Lung (tissue), 11 donors: ENCODE measurements at regions not wholly inside any gene's neighbourhood (a gene's known extent, or its start where the extent isn't known, plus 50 kb on each side); places are given as distances from the start of the nearest gene placed in this dataset.

Experiments used
- ATAC-seq: fragments of 200-7000 bp; cut with Tn5 transposase; one replicate; pipeline ENCODE4 v1.9.1; 2020; ENCODE audit warnings: moderate number of reproducible peaks; ENCODE audit not compliant: insufficient read depth, low FRiP score
- DNase-seq, 3 donors: peaks; one replicate each; pipeline ENCODE4 v3.0.0-alpha.2; 2013 to 2017
- H3K27ac ChIP-seq, 2 donors: one replicate each; pipeline ENCODE4 v1.5.1; 2013; ENCODE audit warnings: mild to moderate bottlenecking in 2 of 2, moderate library complexity in 2 of 2, control low read depth in 1 of 2, inconsistent platforms in 1 of 2, low read depth in 1 of 2, low read length in 1 of 2
- H3K27me3 ChIP-seq, 3 donors: one replicate each; pipeline ENCODE4 v1.5.1; 2013; ENCODE audit warnings: low read length in 2 of 3; ENCODE audit not compliant: control insufficient read depth in 3 of 3, insufficient read depth in 3 of 3
- H3K36me3 ChIP-seq, 4 donors: one replicate each; pipeline ENCODE4 v1.5.1; 2013; ENCODE audit warnings: low read length in 4 of 4, mild to moderate bottlenecking in 1 of 4, moderate library complexity in 1 of 4; ENCODE audit not compliant: control insufficient read depth in 4 of 4, insufficient read depth in 4 of 4
- H3K4me1 ChIP-seq, 5 donors: one replicate each; pipeline ENCODE4 v1.5.1; 2013; ENCODE audit warnings: low read length in 5 of 5, mild to moderate bottlenecking in 2 of 5, moderate library complexity in 1 of 5; ENCODE audit not compliant: control insufficient read depth in 5 of 5, insufficient read depth in 5 of 5
- H3K4me3 ChIP-seq: one replicate; pipeline ENCODE4 v1.5.1; 2013; ENCODE audit warnings: mild to moderate bottlenecking, control low read depth, moderate library complexity
- H3K9ac ChIP-seq, 2 donors: one replicate each; pipeline ENCODE4 v1.5.1; 2013; ENCODE audit warnings: low read length in 2 of 2, control low read depth in 1 of 2; ENCODE audit not compliant: insufficient read depth in 1 of 2
- H3K9me3 ChIP-seq, 4 donors: one replicate each; pipeline ENCODE4 v1.5.1; 2013; ENCODE audit warnings: low read length in 3 of 4, mild to moderate bottlenecking in 1 of 4, moderate library complexity in 1 of 4; ENCODE audit not compliant: control insufficient read depth in 4 of 4, insufficient read depth in 3 of 4
- WGBS, 2 donors: extraction: QIAGEN DNeasy Blood & Tissue Kit; methylation state at CpG; one replicate each; pipeline ENCODE4 v1.1.7; 2013; 5-methylcytosine and 5-hydroxymethylcytosine counted together
- TF ChIP-seq, protein P1 (sequence below): IDR thresholded peaks from 2 replicates; pipeline ENCODE4 v1.5.1; 2012; ENCODE audit warnings: mild to moderate bottlenecking; ENCODE audit errors: control extremely low read depth, extremely low read depth
- donor health status: control.
- donor health status: control.
- donor health status: Bipolar disorder and iron deficiency.
- donor health status: healthy.
- donor health status: DM: yes; HTN: yes; CAD: no.

DNA sequence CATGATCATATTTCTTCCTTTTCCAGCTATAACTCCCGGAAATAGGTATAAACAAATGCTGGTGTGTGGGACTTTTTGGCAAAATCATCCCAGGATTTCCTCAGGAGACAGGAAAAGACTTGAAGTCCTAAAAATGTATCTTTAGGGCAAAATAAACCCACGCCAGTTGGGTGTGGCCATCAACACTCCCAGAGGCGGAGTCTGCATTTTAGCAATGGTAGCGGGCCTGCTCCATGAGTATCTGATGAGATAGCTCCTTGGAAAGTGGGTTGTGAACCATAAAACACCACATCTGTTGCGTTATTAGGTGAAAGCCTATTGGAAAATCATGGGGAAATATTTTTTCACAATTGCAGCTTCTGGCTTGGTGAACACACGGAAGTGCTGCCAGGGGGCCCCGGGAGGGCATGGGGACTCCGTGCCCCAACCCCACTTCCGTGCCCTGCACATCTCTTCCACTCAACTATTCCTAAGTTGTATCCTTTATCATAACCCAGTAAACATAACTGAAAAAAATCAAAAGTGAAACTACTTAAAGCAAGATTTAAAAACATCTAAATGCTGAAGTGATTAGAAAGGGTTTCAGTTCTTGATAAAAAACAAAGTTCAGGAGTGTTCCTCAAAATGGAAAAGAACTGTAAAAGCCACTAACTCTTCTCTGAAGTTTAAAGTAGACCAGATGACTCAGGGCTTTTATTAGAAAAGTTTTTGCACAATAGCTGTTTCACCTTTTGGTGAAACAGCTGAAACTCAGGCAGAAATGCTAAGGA lies 111.2 kb downstream of the LRRC70 start:
- Histone ChIP-seq H3K9ac (no peak overlapping the region), H3K27ac (peak overlapping the region in 1 of 2 donors; percentile 14), H3K27me3 (no peaks in the 10 kb centered on the region), H3K36me3 (no peaks in the 10 kb centered on the region), H3K4me3 (no peak overlapping the region), H3K4me1 (peaks cover 0 to 4% (median 0%) of the 10 kb centered on the region in 5 donors), H3K9me3 (peaks cover 0 to 5% (median 0%) of the 10 kb centered on the region in 4 donors)
- 39 to 57% methylated on average over 9 of the region's 9 CpGs for WGBS, 2 donors
- no peak for ATAC-seq
- TF ChIP-seq, protein P1, sequence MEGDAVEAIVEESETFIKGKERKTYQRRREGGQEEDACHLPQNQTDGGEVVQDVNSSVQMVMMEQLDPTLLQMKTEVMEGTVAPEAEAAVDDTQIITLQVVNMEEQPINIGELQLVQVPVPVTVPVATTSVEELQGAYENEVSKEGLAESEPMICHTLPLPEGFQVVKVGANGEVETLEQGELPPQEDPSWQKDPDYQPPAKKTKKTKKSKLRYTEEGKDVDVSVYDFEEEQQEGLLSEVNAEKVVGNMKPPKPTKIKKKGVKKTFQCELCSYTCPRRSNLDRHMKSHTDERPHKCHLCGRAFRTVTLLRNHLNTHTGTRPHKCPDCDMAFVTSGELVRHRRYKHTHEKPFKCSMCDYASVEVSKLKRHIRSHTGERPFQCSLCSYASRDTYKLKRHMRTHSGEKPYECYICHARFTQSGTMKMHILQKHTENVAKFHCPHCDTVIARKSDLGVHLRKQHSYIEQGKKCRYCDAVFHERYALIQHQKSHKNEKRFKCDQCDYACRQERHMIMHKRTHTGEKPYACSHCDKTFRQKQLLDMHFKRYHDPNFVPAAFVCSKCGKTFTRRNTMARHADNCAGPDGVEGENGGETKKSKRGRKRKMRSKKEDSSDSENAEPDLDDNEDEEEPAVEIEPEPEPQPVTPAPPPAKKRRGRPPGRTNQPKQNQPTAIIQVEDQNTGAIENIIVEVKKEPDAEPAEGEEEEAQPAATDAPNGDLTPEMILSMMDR, result no peak
- DNase-seq, result peak in 1 of 3 donors; percentile 11

DNA sequence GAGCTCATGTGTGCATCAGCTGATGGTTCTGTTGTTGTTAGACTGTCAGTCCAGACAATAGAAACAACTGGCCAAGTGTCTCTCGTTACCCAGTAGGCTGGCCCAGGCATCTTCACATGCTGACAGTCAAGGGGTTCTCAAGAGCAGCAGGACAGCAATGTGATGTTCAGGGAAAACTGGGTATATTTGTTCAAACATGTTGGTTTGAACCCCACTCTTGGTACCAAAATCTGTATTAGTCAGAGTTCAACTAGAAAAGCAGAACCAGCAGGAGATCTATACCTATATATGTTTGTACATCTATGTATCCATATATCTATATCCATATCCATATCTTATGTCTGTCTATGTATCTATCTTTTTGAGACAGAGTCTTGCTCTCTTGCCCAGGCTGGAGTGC lies 108.1 kb downstream of the LRRC70 start:
- peaks cover 0 to 4% (median 0%) of the 10 kb centered on the region in 5 donors for H3K4me1 ChIP-seq
- ATAC-seq, result no peak
- TF ChIP-seq, protein P1, result no peak
- H3K9me3 ChIP-seq, result peaks cover 0 to 3% (median 0%) of the 10 kb centered on the region in 4 donors
- H3K9ac ChIP-seq, result no peak overlapping the region
- no peak overlapping the region for H3K4me3 ChIP-seq
- DNase-seq, result no peak
- H3K36me3 ChIP-seq, result no peaks in the 10 kb centered on the region
- no peak overlapping the region for H3K27ac ChIP-seq
- H3K27me3 ChIP-seq, result no peaks in the 10 kb centered on the region
- WGBS, 2 donors, result 79 to 91% methylated on average over 1 of the region's 1 CpG

DNA sequence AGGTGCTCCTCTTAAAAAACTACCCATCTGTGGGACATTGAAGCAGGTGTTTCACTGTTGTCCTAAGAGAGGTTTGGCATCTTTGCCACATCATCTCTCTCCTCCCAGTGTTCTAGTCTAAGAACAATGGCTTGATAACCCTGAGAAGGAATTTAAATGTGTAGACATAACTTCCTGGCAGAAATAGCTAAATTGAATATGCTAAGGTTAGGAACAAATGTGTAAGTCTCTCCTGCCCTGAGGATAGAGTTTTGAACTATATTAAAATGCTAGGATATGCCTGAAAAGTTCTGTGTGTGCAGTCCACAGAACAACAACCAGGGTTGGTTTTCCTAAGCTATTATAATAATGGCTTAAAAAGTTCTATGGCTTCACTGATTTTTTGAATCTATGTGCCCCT lies 106.6 kb downstream of the LRRC70 start:
- Histone ChIP-seq H3K27ac (no peak overlapping the region), H3K9me3 (peaks cover 0 to 3% (median 0%) of the 10 kb centered on the region in 4 donors), H3K27me3 (no peaks in the 10 kb centered on the region), H3K36me3 (no peaks in the 10 kb centered on the region), H3K9ac (no peak overlapping the region), H3K4me1 (peaks cover 0 to 4% (median 0%) of the 10 kb centered on the region in 5 donors), H3K4me3 (no peak overlapping the region)
- ATAC-seq (no peak), DNase-seq (no peak)
- TF ChIP-seq, protein P1, result no peak

DNA sequence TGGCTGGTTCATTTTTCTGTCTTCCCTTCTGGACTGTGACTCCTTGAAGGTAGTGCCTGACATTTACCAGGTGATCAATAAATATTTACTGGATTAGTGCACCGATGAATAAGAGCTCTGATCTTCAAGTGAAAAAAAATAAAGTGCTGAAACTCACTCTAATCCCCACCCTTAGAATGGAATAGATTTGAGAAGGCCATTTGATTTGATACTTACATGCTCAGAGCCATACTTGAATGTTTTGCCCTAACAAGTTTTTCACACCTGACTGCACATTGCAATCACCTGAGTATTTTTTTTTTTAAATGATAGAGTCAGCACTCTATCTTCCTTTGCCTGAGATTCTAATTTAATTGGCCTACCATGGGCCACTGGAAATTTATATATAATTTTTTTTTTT lies 105.7 kb downstream of the LRRC70 start:
- ATAC-seq, result no peak
- H3K4me3 ChIP-seq, result no peak overlapping the region
- WGBS, 2 donors, result 87 to 91% methylated on average over 1 of the region's 1 CpG
- H3K4me1 ChIP-seq, result peaks cover 0 to 2% (median 0%) of the 10 kb centered on the region in 5 donors
- no peak overlapping the region for H3K9ac ChIP-seq
- DNase-seq, result no peak
- H3K9me3 ChIP-seq, result peaks cover 0 to 6% (median 0%) of the 10 kb centered on the region in 4 donors
- TF ChIP-seq, protein P1, result no peak
- H3K36me3 ChIP-seq, result no peaks in the 10 kb centered on the region
- no peak overlapping the region for H3K27ac ChIP-seq
- no peaks in the 10 kb centered on the region for H3K27me3 ChIP-seq
